ENCODE measurements at regions not wholly inside any gene's neighbourhood (a gene's known extent, or its start where the extent isn't known, plus 50 kb on each side); places are given as distances from the start of the nearest gene placed in this dataset.

DNA sequence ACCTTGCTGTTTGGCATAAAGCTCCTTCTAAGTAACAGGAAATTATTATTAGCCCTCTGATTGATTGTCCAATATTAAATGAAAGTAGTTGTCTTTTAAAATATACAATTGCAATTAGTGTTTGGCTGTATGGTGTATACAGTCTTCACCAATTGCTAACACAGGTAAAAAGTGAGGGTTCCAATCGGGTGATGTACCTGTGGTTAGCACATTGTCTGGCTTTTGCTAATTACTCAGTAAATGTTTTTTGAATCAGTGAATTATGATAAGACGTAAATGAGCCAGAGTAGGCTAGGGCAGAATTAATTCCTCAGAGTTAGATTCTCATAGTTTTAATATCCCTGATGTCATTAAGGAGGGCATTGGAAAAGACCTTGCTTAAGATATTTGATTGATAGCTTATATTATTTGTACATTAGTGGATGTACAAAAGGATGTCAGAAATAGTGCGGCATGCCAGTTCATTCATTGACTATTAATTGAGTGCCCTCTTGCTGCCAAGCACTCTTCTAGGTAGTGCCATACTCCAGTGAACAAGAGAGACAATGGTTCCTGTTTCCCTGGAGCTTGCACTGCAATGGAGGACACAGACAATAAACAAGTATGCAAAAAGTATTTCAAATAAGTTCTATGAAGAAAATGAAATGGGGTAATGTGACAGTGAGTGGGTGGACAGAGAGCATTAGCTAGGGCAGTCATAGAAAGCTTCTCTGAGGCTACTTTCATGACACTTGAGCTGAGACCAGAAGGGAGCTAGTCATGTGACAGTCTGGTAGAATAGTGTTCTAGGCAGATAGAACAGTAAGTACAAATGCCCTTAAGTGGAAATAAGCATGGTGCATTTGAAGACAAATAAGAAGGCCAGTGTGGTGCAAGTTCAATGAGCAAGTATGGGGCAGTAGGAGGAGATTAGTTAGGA, 205.9 kb upstream of the CASK start:
- ChIA-PET CTCF (no interaction called here), POLR2A (no interaction called here)
- H3K27ac Mint-ChIP-seq = no peak overlapping the region
- TF ChIP-seq, protein P1, sequence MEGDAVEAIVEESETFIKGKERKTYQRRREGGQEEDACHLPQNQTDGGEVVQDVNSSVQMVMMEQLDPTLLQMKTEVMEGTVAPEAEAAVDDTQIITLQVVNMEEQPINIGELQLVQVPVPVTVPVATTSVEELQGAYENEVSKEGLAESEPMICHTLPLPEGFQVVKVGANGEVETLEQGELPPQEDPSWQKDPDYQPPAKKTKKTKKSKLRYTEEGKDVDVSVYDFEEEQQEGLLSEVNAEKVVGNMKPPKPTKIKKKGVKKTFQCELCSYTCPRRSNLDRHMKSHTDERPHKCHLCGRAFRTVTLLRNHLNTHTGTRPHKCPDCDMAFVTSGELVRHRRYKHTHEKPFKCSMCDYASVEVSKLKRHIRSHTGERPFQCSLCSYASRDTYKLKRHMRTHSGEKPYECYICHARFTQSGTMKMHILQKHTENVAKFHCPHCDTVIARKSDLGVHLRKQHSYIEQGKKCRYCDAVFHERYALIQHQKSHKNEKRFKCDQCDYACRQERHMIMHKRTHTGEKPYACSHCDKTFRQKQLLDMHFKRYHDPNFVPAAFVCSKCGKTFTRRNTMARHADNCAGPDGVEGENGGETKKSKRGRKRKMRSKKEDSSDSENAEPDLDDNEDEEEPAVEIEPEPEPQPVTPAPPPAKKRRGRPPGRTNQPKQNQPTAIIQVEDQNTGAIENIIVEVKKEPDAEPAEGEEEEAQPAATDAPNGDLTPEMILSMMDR (IDR thresholded peaks at IDR 0.05) = no peak
- ATAC-seq (ENCODE audit: low read depth) (no peak), DNase-seq (no peak)
- H3K4me1 Mint-ChIP-seq = peaks cover 41% of the 10 kb centered on the region
- H3K27me3 Mint-ChIP-seq = no peaks in the 10 kb centered on the region
- H3K36me3 Mint-ChIP-seq (ENCODE audit: low read depth) = no peaks in the 10 kb centered on the region
- intact Hi-C loops (cut with micrococcal nuclease) = no loop called here
- no peaks in the 10 kb centered on the region for H3K9me3 Mint-ChIP-seq
- no peak overlapping the region for H3K4me3 Mint-ChIP-seq

DNA sequence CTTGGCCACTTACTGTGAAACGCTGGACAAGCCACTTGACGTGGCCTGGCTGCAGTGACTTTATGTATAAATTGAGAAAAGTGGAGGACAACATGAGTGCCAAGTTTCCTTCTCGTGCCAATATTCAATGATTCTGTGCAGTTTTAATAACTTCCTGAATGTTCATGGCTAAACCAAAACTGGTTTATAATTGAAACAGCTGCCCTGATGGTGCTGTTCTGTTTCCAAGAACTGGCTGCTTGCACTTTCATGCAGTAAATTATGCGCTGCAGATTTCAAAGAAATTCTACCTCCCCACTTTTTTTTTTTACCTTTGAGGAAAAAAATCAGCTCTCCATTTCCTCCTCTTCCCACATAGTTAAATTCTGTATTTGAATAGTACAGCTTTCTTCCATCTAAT, 205.2 kb upstream of the CASK start:
- peaks cover 48% of the 10 kb centered on the region for H3K4me1 Mint-ChIP-seq
- H3K36me3 Mint-ChIP-seq (ENCODE audit: low read depth) = no peaks in the 10 kb centered on the region
- peak overlapping the region; percentile 59 for H3K27ac Mint-ChIP-seq
- H3K9me3 Mint-ChIP-seq = no peaks in the 10 kb centered on the region
- DNase-seq (no peak), ATAC-seq (ENCODE audit: low read depth) (no peak)
- TF ChIP-seq, protein P1 (IDR thresholded peaks at IDR 0.05) = no peak
- no peak overlapping the region for H3K4me3 Mint-ChIP-seq
- intact Hi-C loops (cut with micrococcal nuclease) = no loop called here
- no peaks in the 10 kb centered on the region for H3K27me3 Mint-ChIP-seq
- POLR2A ChIA-PET = no interaction called here
- CTCF ChIA-PET = no interaction called here

DNA sequence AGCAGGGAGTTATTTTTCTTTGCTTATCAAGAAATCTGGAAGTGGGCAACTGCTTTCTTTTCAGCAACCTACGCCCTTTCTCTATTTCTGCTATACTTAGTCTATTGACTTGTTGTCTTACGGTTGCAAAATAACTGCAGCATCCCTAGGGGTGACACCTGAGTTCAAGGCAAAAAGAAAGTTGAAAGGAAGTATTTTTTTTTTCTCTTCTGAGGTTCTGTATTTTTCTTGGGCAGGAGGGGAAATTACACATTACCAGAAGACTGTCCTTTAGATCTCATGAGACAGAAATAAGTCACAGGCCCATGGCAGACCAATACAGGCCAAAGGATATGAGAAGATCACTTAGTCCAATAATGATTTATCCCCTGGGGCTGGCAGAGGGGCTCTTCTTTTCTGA, 204.7 kb upstream of the CASK start:
- H3K9me3 Mint-ChIP-seq = no peaks in the 10 kb centered on the region
- no peaks in the 10 kb centered on the region for H3K27me3 Mint-ChIP-seq
- TF ChIP-seq, protein P1 (IDR thresholded peaks at IDR 0.05) = no peak
- DNase-seq (no peak), ATAC-seq (ENCODE audit: low read depth) (no peak)
- CTCF ChIA-PET = no interaction called here
- POLR2A ChIA-PET = no interaction called here
- H3K4me3 Mint-ChIP-seq = no peak overlapping the region
- intact Hi-C loops (cut with micrococcal nuclease) = no loop called here
- peaks cover 48% of the 10 kb centered on the region for H3K4me1 Mint-ChIP-seq
- peak overlapping the region; percentile 59 for H3K27ac Mint-ChIP-seq
- no peaks in the 10 kb centered on the region for H3K36me3 Mint-ChIP-seq (ENCODE audit: low read depth)

DNA sequence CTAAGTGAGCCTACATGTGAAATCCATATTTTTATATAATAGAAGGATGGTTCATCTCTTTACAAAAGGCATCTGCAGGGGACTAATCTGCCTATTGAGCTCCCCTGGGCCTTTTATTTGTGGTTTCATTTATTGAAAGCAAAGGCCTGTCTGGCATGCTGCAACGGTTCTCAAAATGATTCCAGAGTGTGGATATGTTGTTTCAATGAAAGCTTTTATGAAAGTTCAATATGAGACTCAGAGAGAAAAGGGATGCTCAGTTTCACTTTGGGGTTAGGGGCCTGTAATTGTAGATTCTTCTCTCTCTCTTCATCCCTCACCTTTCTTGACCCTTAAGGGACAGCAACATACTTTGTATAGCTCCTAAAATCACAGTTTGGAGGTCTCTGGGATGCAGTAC, 204.2 kb upstream of the CASK start:
- Mint-ChIP-seq H3K27ac (no peak overlapping the region), H3K4me3 (no peak overlapping the region), H3K36me3 (ENCODE audit: low read depth) (no peaks in the 10 kb centered on the region), H3K27me3 (no peaks in the 10 kb centered on the region), H3K4me1 (peaks cover 48% of the 10 kb centered on the region), H3K9me3 (no peaks in the 10 kb centered on the region)
- CTCF ChIA-PET = no interaction called here
- POLR2A ChIA-PET = no interaction called here
- TF ChIP-seq, protein P1 (IDR thresholded peaks at IDR 0.05) = no peak
- DNase-seq = no peak
- intact Hi-C loops (cut with micrococcal nuclease) = no loop called here
- ATAC-seq (ENCODE audit: low read depth) = no peak

DNA sequence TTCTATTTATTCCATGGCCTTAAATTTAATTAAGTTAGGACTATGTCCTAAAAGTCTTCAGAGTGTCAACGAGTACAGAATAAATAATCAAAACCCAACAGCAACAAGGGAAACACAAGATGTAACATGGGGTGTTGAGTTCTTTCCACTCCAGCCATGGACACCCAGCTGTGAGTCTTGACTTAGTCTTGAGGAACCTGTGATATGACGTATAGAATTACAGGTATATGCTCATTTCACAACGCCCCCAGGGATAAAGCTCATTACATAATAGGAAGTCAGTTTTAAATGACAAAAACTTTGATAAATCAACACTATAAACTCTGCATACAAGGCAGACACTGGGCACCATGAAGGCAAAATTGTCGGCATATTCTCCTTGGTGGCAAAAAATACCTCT, 200.0 kb upstream of the CASK start:
- TF ChIP-seq, protein P1 (IDR thresholded peaks at IDR 0.05) = no peak
- ChIA-PET CTCF (no interaction called here), POLR2A (no interaction called here)
- H3K36me3 Mint-ChIP-seq (ENCODE audit: low read depth) = no peaks in the 10 kb centered on the region
- H3K4me3 Mint-ChIP-seq = no peak overlapping the region
- DNase-seq (no peak), ATAC-seq (ENCODE audit: low read depth) (no peak)
- no peaks in the 10 kb centered on the region for H3K9me3 Mint-ChIP-seq
- peaks cover 32% of the 10 kb centered on the region for H3K4me1 Mint-ChIP-seq
- H3K27me3 Mint-ChIP-seq = no peaks in the 10 kb centered on the region
- H3K27ac Mint-ChIP-seq = no peak overlapping the region
- intact Hi-C loops (cut with micrococcal nuclease) = no loop called here

Measured in activated B cell treated with CpG ODN at 0.5 μM for 24 hours (primary cell).